NCI-H446 (cell line): ENCODE measurements at regions not wholly inside any gene's neighbourhood (a gene's known extent, or its start where the extent isn't known, plus 50 kb on each side); places are given as distances from the start of the nearest gene placed in this dataset.
"Not testable (repeated sequence)": the region's sequence is repeated elsewhere in the genome, so short reads cannot be mapped to it uniquely, and the experiment has no call there.

Experiments used
- DNase-seq, 2 experiments: peaks; one replicate each; lab custom pipeline; 2025; lab: John Stamatoyannopoulos, UW

DNA sequence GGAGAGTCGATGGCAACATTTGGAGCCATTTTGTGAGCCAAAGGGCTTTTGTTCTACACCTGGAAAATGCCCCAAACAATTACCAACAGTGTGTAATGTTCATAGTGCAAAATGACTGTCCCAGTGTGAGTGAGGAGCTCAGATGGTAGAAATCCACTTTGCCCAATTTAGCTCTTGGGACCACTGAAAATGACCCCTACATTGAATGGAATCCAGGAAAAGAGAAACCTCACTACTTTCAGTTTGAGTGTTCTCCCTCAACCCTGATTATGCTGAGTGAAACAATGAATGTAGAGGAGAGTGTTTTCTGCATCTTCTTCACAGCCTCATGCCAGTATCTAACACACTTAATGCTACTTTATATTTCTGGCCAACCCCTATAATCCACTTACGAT lies 84.9 kb upstream of the NRN1 start:
- DNase-seq = no peak

DNA sequence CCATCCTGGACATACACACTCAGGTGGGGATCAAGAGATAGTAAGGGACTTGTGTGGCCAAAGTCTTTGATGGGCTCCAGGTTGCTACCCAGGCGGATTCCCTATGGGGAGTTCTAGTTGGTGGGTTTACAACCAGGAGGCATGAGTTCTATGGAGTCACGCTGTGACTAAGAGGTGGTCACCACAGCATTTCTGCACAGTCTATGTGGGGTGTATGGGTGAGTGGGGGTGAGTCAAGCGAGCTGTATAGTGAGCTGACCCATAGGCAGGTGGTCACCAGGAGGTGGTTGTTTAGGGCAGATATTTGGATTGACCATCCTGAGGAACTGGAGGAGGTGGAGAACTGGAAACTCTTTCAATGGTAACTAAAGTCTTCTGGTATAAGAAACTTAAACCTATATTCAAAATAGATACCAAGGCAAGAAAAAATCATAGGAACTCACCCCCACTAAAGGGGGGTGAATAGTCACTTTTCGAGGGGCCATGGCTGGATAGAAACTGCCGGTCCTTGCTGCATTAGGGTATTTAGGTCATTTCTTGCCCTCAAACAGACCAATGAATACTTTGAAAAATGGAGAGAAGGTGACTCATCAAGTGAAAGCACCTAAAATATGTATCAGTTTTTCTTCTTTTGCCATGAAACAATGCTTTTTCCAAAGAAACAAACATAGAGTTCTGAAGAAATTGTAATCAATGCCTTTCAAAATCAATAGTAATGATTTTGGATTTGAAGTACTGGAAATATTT lies 84.3 kb upstream of the NRN1 start:
- no peak for DNase-seq

DNA sequence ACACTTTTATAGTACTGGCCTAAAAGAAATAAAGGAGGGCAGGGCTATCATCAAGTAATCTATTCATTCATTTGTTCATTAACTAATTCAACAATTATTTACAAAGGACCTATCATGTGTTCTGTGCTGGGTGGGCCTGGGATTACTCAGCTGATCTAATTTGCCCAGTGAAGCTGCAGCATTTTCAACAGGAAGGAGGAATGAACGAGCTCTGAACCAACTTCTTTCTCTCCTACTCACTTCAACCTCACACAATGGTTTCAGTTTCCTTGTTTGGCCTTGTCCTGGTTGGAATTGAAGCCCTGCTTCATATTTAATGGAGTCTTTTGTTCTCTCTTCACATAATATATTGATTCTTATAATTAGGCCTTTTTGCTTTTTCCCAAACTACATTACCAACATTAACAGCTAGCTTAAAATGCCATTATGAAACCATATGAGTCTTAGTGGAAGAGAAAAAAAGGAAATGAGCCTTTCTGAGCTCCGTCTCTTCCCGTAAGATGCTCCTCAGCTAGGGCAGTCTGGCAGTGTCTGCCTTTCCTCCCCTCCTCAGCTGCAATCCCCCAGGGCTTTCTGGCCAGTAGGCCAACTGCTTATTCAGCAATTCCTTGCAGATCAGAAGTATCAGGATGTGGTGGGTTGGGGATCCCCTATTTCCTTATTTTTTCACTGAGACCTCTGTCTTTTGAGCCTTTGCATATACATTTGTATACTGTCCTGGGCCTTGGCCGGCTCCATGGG lies 79.4 kb upstream of the NRN1 start:
- DNase-seq = no peak

DNA sequence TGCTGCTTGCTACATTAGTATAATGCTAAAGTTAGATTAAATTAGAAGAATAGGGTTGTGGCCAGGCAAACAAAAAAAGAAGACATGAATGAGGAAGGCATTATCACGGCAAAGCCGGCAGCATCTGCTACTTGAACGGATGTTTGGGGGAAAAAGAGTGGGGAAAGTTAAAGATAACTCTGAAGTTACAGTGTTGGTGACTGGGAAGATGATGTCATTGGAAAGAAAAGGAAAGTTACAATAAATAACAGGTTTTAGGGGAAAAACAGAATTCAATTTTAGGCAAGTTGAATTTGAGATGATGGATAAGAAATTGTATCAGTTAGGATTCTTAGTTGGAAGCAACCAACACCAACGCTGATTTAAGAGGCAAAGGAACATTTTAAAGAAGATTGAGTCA lies 74.2 kb upstream of the NRN1 start:
- no peak for DNase-seq

DNA sequence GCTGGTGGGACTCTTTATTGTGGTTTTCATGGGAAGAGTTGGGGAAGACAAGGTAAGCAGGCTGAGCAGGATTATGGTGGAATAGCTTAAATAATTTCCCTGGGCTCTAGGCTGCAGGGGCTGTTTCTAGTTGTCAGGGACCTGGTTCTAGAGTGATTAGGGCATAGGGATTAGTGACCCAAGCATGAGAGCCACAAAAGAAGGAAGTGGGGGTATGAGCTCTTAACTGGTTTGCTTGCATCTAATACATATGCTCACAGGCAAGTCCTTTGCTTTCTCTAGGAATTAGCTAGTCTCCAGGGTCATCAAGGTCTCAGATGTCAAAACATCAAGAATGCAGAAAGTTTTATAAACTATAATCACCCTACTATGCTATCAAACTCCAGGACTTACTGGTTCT lies 67.5 kb upstream of the NRN1 start:
- DNase-seq = no peak

DNA sequence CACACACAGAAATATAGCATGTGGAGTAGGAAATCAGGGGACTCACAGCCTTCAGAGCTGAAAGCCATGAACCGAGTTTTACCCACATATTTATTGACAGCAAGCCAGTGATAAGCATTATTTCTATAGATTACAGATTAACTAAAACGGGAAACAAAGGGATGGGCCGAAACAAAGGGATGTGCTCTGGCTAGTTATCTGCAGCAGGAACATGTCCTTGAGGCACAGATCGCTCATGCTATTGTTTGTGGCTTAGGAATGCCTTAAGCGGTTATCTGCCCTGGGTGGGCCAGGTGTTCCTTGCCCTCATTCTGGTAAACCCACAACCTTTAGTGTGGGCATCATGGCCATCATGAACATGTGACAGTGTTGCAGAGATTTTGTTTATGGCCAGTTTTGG lies 61.4 kb upstream of the NRN1 start:
- DNase-seq = not testable (repeated sequence)

DNA sequence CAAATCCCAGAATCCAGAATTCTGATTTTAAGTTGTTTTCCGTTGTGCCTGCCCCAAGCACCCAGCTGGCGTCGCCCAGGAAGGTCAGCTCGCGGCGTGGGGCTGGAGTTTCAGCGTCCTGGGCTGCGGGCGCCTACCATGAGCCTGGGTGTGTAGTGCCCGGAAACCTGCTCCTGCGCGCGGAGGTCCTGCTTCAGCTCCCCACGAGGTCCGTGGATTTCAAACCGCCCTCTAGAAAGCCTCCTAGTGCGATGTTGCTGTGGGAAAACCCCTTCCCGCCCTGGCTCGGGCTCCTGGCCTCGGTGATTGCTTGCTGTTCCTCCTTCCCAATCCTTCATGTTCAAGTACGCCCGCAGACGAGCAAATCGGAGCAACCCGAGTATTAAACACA lies 51.3 kb upstream of the NRN1 start:
- no peak for DNase-seq

DNA sequence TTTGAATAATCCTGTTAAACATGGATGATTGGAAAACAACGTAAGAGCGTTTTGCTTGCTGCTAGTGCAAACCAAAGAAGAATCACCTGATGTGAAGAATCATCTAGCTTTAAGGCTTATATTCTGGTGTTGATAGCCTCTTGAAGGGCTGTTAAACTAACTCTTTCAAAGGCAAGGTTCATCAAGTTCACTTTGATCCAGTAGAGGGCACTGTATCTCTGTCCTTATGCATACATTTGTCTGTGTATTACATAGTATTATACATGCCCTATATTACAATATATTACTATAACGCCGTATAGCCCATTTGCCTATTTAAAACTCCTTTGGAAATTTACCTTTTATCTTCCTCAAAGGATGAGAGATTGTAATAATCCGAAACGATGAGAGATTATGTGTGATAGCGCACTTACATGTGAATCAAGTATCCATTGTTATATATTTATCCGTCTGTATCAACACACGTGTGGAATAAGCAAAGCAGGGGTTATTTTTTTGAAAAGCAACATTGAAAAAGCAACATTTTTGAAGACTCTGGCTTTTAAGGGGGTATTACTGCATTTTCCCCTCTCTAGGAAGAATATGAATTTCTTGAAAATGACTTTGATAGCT lies 50.8 kb upstream of the NRN1 start:
- DNase-seq = peak; percentile 29 to 54
